Pancreas (tissue), 10 donors: ENCODE measurements at regions not wholly inside any gene's neighbourhood (a gene's known extent, or its start where the extent isn't known, plus 50 kb on each side); places are given as distances from the start of the nearest gene placed in this dataset.

Source experiments
- ATAC-seq, 4 donors: fragments of 200-7000 bp; cut with Tn5 transposase; one replicate each; pipeline versions ENCODE4 v1.8.0 to v1.9.1; 2020; ENCODE audit warnings: mild to moderate bottlenecking in 4 of 4, moderate library complexity in 4 of 4
- DNase-seq, 6 donors: peaks; one replicate each; pipeline ENCODE4 v3.0.0-alpha.2; 2020
- FAIRE-seq: peaks from 2 replicates; lab custom pipeline; 2012; peaks lifted over from hg19 to GRCh38; lab: Jason Lieb, UNC
- H3K27ac ChIP-seq, 4 donors: fragments of 200-600 bp; sonication (generic); 1 replicate in 3 of 4; 2 replicates in 1 of 4; pipeline versions ENCODE4 v1.5.0 to v1.8.0; 2020
- H3K27me3 ChIP-seq, 4 donors: fragments of 200-600 bp; one replicate each; pipeline ENCODE4 v1.8.0; 2021
- H3K36me3 ChIP-seq, 3 donors: fragments of 200-600 bp; sonication (generic) in 1 of 3; one replicate each; pipeline versions ENCODE4 v1.5.0 to v1.8.0; 2020 to 2021
- H3K4me1 ChIP-seq, 3 donors: fragments of 200-600 bp; one replicate each; pipeline ENCODE4 v1.8.0; 2021
- H3K4me3 ChIP-seq, 4 donors: fragments of 200-600 bp; sonication (generic) in 2 of 4; one replicate each; pipeline versions ENCODE4 v1.5.0 to v1.8.0; 2020 to 2021
- H3K9me3 ChIP-seq, 4 donors: fragments of 200-600 bp; one replicate each; pipeline ENCODE4 v1.8.0; 2021
- WGBS, 2 donors: extraction: QIAGEN DNeasy Blood & Tissue Kit; methylation state at CpG; one replicate each; pipeline ENCODE4 v1.1.7; 2013; 5-methylcytosine and 5-hydroxymethylcytosine counted together
- intact Hi-C, 3 donors: fragments of 100-400 bp; cut with DNase I; formaldehyde crosslinking; loops; one replicate each; pipeline versions ENCODE4 v1.11.1 to v1.14.2; 2022
- TF ChIP-seq, protein P1 (sequence below), 4 donors: fragments of 200-600 bp; sonication (generic) in 3 of 4; IDR thresholded peaks; one replicate each; pipeline versions ENCODE4 v1.5.0 to v1.8.0; 2021; ENCODE audit warnings: antibody characterized with exemption in 4 of 4
- donor health status: healthy with polysubstance abuse.
- donor health status: DM: no; HTN: no; CAD: no; lungs with moderate emphysema.
- donor health status: DM: no; HTN: no; CAD: no.
- donor health status: control.
- donor health status: control.
- donor health status: Bipolar disorder and iron deficiency.
- donor health status: DM: yes; HTN: yes; CAD: no.
- donor health status: DM: no; HTN: no; CAD: no.
- donor health status: DM: no; HTN: no; CAD: no.
- donor health status: DM: yes; HTN: yes; CAD: no.

DNA sequence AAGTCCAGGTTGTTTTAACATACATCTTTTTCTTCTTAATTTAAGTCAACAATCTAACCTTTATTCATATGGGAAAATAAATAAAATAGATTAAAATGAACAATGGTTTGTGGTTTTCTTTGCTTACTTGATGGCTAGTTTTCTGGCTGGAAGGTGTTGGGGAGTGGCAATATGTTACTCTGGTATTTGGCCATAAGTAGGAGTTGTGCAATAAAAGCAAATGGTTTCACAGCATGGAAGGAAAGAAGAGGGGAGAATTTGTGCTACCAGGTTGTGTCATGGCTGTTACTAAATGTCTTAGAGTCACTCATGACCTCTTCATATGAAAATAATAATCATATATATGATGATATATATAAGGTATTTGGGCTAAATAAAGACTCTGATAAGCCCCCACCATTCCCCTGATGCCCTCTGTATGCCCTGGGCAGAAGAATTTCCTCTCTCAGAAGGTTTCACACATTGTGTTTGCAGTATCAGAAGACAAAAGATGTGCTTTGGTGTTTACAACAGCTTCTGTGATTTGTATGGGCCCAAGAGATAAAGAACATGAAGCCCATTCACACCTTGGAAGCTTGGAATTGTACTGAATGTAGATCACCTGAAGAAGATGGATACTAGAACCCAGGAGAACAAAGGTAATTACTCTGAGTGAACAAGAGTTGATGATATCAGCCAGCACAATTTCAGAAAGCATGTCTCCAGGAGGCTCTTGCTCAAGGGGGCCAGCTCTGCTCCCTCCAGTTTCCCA, 160.9 kb downstream of the ALG10B start:
- no peaks in the 10 kb centered on the region for H3K4me1 ChIP-seq
- ATAC-seq: no peak
- no peak for DNase-seq
- no peaks in the 10 kb centered on the region for H3K27me3 ChIP-seq
- no peak for FAIRE-seq
- no peaks in the 10 kb centered on the region for H3K9me3 ChIP-seq
- H3K4me3 ChIP-seq: no peak overlapping the region
- TF ChIP-seq, protein P1, sequence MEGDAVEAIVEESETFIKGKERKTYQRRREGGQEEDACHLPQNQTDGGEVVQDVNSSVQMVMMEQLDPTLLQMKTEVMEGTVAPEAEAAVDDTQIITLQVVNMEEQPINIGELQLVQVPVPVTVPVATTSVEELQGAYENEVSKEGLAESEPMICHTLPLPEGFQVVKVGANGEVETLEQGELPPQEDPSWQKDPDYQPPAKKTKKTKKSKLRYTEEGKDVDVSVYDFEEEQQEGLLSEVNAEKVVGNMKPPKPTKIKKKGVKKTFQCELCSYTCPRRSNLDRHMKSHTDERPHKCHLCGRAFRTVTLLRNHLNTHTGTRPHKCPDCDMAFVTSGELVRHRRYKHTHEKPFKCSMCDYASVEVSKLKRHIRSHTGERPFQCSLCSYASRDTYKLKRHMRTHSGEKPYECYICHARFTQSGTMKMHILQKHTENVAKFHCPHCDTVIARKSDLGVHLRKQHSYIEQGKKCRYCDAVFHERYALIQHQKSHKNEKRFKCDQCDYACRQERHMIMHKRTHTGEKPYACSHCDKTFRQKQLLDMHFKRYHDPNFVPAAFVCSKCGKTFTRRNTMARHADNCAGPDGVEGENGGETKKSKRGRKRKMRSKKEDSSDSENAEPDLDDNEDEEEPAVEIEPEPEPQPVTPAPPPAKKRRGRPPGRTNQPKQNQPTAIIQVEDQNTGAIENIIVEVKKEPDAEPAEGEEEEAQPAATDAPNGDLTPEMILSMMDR (IDR thresholded peaks at IDR 0.05): no peak
- H3K36me3 ChIP-seq: no peaks in the 10 kb centered on the region
- intact Hi-C loops: no loop called here
- H3K27ac ChIP-seq: no peak overlapping the region

DNA sequence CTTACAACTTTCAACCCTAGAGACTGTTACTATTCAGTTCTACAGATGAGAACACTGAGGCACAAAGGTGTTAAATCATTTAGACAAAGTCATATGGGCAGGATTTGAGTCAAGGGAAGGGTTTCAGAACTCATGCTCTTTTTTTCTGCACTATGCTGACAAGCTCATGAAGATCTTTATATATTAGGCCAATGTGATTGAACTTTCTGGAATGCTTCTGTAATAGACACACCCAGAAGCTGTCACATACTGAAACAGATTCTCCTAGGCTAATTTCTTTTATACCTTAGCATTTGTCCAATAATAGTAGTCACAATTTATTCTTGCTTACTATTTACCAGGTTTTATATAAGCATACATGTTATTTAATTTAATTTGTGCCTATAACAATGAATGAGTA, 164.0 kb downstream of the ALG10B start:
- Histone ChIP-seq H3K9me3 (no peaks in the 10 kb centered on the region), H3K27me3 (no peaks in the 10 kb centered on the region), H3K4me1 (no peaks in the 10 kb centered on the region), H3K27ac (no peak overlapping the region), H3K4me3 (no peak overlapping the region), H3K36me3 (no peaks in the 10 kb centered on the region)
- FAIRE-seq (no peak), DNase-seq (no peak), ATAC-seq (no peak)
- TF ChIP-seq, protein P1 (IDR thresholded peaks at IDR 0.05): no peak
- intact Hi-C loops: no loop called here

DNA sequence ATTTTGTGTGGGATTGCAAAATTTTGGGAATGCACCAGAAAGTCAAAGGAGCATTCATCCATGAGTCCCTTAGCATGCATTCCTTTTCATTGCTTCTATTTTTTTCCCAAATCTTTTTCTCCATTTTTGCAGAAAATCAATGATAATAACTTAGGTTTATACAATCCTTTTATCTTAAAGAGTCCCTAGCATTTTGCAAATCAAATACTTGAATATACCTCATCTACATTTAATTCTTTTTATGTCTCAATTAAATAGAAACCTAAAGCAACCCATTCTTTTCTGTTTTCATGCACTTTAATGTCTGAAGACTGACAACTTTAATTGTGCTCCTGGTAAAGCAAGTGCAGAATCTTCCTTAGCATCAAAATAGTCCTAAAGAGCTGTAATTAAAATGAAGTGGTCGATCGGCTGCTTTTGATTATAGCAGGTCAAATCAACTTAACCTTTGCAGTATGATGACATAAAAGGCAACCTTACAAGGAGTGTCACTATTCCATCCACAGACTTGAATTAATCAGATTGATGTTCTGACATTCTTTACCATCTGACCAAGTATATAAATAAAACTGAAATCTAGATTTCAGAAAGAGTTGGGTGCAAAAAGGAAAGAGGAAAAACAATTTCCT, 168.4 kb downstream of the ALG10B start:
- ATAC-seq: no peak
- Histone ChIP-seq H3K9me3 (no peaks in the 10 kb centered on the region), H3K27ac (no peak overlapping the region), H3K4me1 (no peaks in the 10 kb centered on the region), H3K36me3 (no peaks in the 10 kb centered on the region), H3K27me3 (no peaks in the 10 kb centered on the region), H3K4me3 (no peak overlapping the region)
- intact Hi-C loops: no loop called here
- DNase-seq: no peak
- 24 to 30% methylated on average over 2 of the region's 2 CpGs for WGBS, 2 donors
- TF ChIP-seq, protein P1 (IDR thresholded peaks at IDR 0.05): no peak
- no peak for FAIRE-seq

DNA sequence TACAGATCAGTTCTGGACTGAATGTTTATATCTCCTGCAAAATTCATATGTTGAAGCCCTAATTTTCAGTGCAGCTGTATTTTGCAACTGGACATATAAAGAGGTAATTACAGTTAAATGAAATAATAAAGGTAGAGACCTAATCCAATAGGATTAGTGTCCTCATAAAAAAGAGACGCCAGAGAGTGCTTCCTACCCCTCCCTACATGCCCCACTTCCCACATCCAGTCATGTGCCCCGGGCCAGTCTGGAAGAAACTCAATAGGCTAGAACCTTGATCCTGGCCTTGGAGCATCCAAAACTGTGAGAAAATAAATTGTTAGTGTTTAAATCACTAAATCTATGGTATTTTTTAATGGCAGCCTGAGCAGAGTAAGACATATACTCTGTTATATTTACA, 172.3 kb downstream of the ALG10B start:
- intact Hi-C loops: no loop called here
- H3K4me1 ChIP-seq: no peaks in the 10 kb centered on the region
- FAIRE-seq (no peak), ATAC-seq (no peak), DNase-seq (no peak)
- TF ChIP-seq, protein P1 (IDR thresholded peaks at IDR 0.05): no peak
- H3K36me3 ChIP-seq: no peaks in the 10 kb centered on the region
- 48 to 61% methylated on average over 2 of the region's 2 CpGs for WGBS, 2 donors
- H3K27ac ChIP-seq: no peak overlapping the region
- no peaks in the 10 kb centered on the region for H3K27me3 ChIP-seq
- no peaks in the 10 kb centered on the region for H3K9me3 ChIP-seq
- H3K4me3 ChIP-seq: no peak overlapping the region

DNA sequence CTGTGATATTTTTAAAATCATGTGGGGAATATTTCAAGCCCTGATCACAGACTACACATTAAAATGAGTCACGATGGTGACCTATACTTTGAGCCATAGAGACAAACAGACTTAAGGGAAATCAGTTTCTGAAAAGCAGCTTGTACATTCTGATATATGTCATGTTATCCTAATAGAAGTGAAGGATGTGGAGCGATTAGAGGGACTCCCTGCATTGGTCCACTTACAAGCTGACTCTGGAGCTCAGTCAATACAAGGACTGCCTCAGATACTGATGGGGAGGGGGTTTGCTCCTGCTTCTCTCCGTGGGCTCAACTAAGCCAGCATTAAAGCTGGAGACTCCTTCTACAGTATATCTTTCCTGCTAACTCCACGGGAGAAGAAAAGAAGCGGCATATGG, 173.5 kb downstream of the ALG10B start:
- TF ChIP-seq, protein P1 (IDR thresholded peaks at IDR 0.05): no peak
- FAIRE-seq (no peak), DNase-seq (no peak), ATAC-seq (no peak)
- Histone ChIP-seq H3K27ac (no peak overlapping the region), H3K4me1 (no peaks in the 10 kb centered on the region), H3K9me3 (no peaks in the 10 kb centered on the region), H3K27me3 (no peaks in the 10 kb centered on the region), H3K4me3 (no peak overlapping the region), H3K36me3 (no peaks in the 10 kb centered on the region)
- WGBS, 2 donors: 46 to 48% methylated on average over 5 of the region's 5 CpGs
- intact Hi-C loops: no loop called here
